OCI-LY3 (cell line): ENCODE measurements at regions not wholly inside any gene's neighbourhood (a gene's known extent, or its start where the extent isn't known, plus 50 kb on each side); places are given as distances from the start of the nearest gene placed in this dataset.

Experiments
- H2AFZ ChIP-seq: fragments of 200-600, 300-600 bp; shearing (Covaris generic); 2 replicates; pipeline ENCODE4 v1.6.0; 2014; ENCODE audit warnings: antibody characterized with exemption, low read depth, low read length
- H3K27ac ChIP-seq: fragments of 200-600, 300-600 bp; sonication (generic); 2 replicates; pipeline ENCODE4 v1.5.1; 2014; ENCODE audit warnings: mild to moderate bottlenecking, low read length, moderate library complexity, mixed read lengths
- H3K27me3 ChIP-seq: fragments of 200-600, 300-600 bp; sonication (generic); 2 replicates; pipeline ENCODE4 v1.6.1; 2014; ENCODE audit warnings: low read depth, low read length, mixed read lengths
- H3K36me3 ChIP-seq: fragments of 200-600, 300-600 bp; sonication (generic); replicated peaks from 2 replicates; pipeline ENCODE3; 2014; ENCODE audit warnings: low read depth, low read length, mixed read lengths
- H3K4me1 ChIP-seq: fragments of 300-600, 200-600 bp; sonication (generic); 2 replicates; pipeline ENCODE4 v1.6.1; 2014; ENCODE audit warnings: low read length, mixed read lengths
- H3K4me2 ChIP-seq: fragments of 200-600, 300-600 bp; sonication (generic); 2 replicates; pipeline ENCODE4 v1.6.1; 2014; ENCODE audit warnings: low read length, mixed read lengths
- H3K4me3 ChIP-seq: fragments of 300-600, 200-600 bp; sonication (generic); 2 replicates; pipeline ENCODE4 v1.5.1; 2014; ENCODE audit warnings: antibody characterized with exemption, mild to moderate bottlenecking, low read length, moderate library complexity
- H3K79me2 ChIP-seq: fragments of 300-600, 200-600 bp; shearing (Covaris generic); 2 replicates; pipeline ENCODE4 v1.6.1; 2014; ENCODE audit warnings: mild to moderate bottlenecking, low read length, mixed read lengths
- H3K9ac ChIP-seq: fragments of 300-600, 200-600 bp; shearing (Covaris generic); 2 replicates; pipeline ENCODE4 v1.6.0; 2014; ENCODE audit warnings: mild to moderate bottlenecking, low read length, moderate library complexity
- H3K9me3 ChIP-seq: fragments of 200-600, 300-600 bp; shearing (Covaris generic); 2 replicates; pipeline ENCODE4 v1.6.1; 2014; ENCODE audit warnings: low read length, mixed read lengths; ENCODE audit not compliant: insufficient read depth
- H4K20me1 ChIP-seq: fragments of 200-600, 300-600 bp; sonication (generic); 2 replicates; pipeline ENCODE4 v1.6.1; 2016; ENCODE audit warnings: low read length, mixed read lengths; ENCODE audit not compliant: insufficient read depth
- CTCF ChIP-seq: fragments of 200-600, 300-600 bp; sonication (generic); IDR thresholded peaks from 2 replicates; pipeline ENCODE4 v1.5.1; 2014; ENCODE audit warnings: antibody characterized with exemption, low read length, low read depth
- EZH2phosphoT487 ChIP-seq: fragments of 200-600 bp; shearing (Covaris generic); IDR thresholded peaks from 2 replicates; pipeline ENCODE4 v1.6.1; 2018; ENCODE audit warnings: antibody characterized with exemption, mixed run types, low read depth

- Histone ChIP-seq H3K36me3 (no peaks in the 10 kb centered on the region), H3K9ac (no peak overlapping the region), H3K4me2 (no peak overlapping the region), H3K27me3 (no peaks in the 10 kb centered on the region), H4K20me1 (no peaks in the 10 kb centered on the region), H2AFZ (no peak overlapping the region), H3K9me3 (no peaks in the 10 kb centered on the region), H3K27ac (no peak overlapping the region), H3K4me1 (no peaks in the 10 kb centered on the region), H3K79me2 (no peaks in the 10 kb centered on the region), H3K4me3 (no peak overlapping the region)
- TF ChIP-seq EZH2phosphoT487, result no peak
- no peak for TF ChIP-seq CTCF
Measured at GRCh38 chr22:49155770-49156580, 671.7 kb downstream of the BRD1 start.

- H3K4me2 ChIP-seq, result no peak overlapping the region
- no peaks in the 10 kb centered on the region for H3K36me3 ChIP-seq
- H3K4me1 ChIP-seq, result no peaks in the 10 kb centered on the region
- H3K27me3 ChIP-seq, result no peaks in the 10 kb centered on the region
- no peak overlapping the region for H2AFZ ChIP-seq
- no peak overlapping the region for H3K9ac ChIP-seq
- no peak overlapping the region for H3K27ac ChIP-seq
- H3K4me3 ChIP-seq, result no peak overlapping the region
- no peaks in the 10 kb centered on the region for H3K79me2 ChIP-seq
- no peak for TF ChIP-seq EZH2phosphoT487
- no peak for TF ChIP-seq CTCF
- no peaks in the 10 kb centered on the region for H3K9me3 ChIP-seq
- no peaks in the 10 kb centered on the region for H4K20me1 ChIP-seq
Measured at GRCh38 chr22:49155039-49155769, 672.5 kb downstream of the BRD1 start.

GRCh38 chr22:49154433-49154832 lies 673.2 kb downstream of the BRD1 start:
- Histone ChIP-seq H3K79me2 (no peaks in the 10 kb centered on the region), H3K9me3 (no peaks in the 10 kb centered on the region)

More at GRCh38 chr22:49154433-49154832, 673.2 kb downstream of the BRD1 start:
- no peak overlapping the region for H3K4me2 ChIP-seq
- H3K4me3 ChIP-seq, result no peak overlapping the region
- H4K20me1 ChIP-seq, result no peaks in the 10 kb centered on the region
- H3K27ac ChIP-seq, result no peak overlapping the region
- TF ChIP-seq EZH2phosphoT487 (no peak), CTCF (no peak)
- no peaks in the 10 kb centered on the region for H3K4me1 ChIP-seq
- H3K9ac ChIP-seq, result no peak overlapping the region
- no peaks in the 10 kb centered on the region for H3K36me3 ChIP-seq
- H3K27me3 ChIP-seq, result no peaks in the 10 kb centered on the region
- H2AFZ ChIP-seq, result no peak overlapping the region
